ENCODE measurements at regions not wholly inside any gene's neighbourhood (a gene's known extent, or its start where the extent isn't known, plus 50 kb on each side); places are given as distances from the start of the nearest gene placed in this dataset.

DNA sequence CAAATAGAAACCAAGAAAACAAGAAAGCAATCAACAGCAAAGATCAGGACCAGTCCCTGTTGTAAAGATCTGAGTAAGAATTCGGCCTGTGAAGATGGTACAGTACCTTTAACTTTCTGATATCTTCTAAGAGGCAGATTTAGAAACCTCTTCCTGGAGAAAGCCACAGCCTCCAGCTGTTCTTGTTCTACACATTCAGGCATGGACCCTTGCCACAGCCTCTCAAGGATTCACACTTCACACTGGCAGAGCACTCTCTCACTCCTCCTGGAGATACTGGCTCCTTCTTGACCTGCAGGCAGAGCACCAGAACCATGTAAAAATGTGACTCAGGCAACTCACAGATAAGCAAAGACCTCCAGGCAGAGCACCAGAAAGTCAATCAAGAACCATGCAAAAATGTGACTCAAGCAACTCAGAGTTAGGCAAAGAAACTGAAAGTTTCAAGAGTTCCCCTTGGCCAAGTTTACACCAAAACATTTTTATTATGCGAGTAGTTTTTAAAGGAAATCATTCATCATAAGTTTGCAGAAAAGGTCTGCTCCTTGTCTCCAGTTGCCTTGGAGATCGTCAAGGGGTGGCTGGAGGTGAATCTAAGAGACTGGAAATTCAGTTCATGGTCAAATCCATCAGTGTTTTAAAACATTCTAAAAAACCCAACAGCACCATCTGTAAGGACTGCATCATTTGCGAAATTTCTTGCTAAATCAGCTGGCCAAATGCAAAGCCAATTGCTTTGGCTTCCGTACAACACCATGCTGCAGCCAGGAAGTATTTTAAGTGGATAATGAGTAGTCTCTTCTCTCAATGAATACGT lies 119.3 kb upstream of the MDM1 start:
- no peak for DNase-seq

DNA sequence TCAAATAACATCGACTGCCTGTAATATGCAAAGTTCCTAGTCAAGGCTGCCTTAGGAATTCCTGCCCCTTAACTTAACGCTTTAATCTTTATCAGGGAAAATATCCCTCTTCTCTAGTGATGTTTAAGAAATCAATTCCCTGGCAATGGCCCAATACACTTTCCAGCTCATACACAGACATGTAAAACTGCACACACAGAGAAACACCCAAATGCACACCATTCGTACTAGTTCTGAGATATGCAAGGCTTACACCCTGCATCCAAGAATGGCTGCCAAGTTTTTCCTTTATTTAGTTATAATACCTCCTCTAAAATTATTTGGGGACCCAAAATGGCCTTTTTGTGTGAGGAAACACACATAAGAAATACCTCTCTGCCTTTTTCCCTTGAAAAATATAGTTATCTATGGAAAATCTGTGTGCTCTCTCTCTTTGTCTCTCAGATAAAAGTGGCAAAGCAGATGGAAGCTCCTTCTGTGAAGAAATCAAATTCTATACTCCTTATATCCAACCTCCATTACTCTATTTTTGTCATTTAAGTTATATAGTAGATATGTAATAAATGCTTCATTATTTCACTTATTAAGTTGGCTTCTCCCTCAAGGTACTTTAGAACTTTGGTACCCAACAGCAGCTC lies 120.0 kb upstream of the MDM1 start:
- DNase-seq: no peak

DNA sequence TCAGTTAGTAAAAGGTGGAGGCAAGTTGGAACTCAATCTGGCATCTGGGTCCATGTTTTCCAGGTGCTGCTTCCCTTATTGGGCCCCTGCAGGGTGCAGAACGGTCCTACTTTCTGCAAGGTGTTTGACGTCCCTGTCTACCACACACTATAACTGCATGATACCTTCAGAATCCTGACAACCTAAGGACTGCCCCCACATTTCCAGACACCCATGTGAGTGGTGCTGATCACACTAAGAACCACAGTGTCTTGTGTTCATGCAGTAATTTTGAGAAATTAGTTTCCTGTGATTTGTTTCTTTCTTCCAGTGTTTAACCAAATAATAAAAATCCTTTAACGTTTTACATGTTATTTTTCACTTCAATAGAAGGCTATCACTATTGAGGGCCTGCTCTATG lies 121.1 kb upstream of the MDM1 start:
- DNase-seq: no peak

DNA sequence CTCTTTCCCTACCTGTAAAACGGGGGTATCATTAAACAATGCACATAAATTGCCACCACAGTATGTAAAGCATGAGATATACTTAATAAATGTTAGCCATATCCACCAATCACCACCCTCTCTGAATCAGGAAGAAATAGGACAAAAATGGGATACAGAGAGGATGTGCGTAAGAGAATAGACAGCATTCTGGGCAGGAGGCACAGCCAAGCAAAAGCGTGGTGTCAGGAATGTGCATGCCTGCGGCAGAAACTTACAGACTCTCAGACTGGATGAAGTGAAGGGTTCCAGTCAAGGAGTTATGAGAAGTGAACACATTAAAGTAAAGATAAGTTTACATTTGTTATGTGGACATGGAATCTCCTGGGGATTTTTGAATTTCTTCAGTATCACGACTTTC lies 121.7 kb upstream of the MDM1 start:
- DNase-seq: no peak

DNA sequence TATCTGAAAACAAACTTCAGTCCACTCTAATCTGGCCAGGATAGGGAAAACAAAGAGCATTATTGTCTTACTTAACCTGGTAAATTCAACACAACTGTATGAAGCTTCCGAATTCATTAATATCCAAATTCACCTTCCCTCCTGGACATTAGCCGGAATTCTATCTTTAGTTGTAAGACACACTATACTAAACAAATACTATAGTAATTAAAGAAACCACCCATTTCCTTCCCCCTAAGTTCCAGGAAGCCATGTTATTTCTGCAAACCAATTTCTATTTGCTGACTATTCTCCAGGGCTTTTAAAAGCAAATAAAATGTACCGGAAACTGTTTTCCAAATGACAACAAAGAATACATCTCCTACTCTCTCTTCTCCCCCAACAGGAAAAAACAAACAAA lies 122.7 kb upstream of the MDM1 start:
- no peak for DNase-seq

DNA sequence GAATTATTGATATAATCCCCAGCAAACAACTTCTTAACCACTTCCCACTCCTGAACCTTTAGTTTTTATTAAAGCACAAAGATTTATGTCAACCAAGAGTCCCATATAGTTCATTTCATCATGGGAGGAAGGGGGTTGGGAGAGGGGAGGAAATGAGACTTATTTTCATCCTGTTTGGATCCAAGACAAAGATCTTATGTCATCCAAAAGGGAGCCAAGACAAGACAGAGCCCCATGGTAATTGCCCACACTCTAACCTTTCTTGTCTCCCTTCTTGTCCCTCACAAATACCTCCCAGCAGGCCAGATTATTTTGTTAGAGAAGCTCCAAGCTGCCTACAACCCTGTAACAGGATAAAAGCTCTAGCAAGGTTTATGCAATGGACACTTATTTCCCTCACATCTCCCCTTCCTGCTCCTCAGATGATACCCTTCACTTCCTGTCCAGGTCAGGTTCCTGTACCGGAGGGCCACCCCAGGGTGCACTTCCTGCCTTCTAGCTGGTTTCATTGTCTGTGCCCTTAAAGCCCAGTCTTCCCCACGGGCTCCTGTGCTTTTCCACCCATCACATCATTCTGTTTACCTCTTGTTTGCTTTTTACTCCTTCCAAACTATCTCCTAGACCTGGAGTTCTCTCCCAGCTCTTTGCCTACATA lies 123.7 kb upstream of the MDM1 start:
- no peak for DNase-seq

DNA sequence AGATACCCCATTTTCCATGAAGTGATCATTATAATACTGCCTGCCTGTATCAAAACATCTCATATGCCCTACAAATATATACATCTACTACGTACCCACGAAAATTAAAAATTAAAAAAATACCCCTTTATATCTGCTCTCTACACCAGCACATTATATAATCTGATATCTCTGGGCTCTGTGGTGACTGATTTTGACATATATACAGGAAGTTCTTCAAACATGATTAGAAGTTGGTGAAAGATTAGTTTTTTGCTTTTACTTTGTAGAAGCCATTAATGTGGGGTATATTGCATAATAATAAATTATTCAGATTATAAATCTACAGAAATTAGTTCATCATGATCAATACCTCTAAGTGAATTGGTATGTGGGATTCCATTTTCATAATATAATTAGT lies 126.7 kb upstream of the MDM1 start:
- no peak for DNase-seq

DNA sequence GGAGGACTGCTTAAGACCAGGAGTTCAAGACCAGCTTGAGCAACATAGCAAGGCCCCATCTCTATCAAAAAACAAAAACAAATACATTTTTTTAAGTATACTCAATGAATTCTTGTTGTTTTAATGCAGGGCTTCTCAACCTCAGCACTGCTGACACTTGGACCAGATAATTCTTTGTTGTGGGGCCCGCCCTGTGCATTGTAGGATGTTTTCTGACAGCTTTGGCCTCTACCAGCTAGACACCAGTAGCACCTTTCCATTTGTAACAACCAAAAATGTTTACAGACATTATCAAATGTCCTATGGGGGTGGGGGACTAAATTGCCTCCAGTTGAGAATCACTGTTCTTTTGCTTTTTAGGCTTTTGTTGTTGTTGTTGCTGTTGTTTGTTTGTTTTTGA lies 128.1 kb upstream of the MDM1 start:
- DNase-seq: no peak

DNA sequence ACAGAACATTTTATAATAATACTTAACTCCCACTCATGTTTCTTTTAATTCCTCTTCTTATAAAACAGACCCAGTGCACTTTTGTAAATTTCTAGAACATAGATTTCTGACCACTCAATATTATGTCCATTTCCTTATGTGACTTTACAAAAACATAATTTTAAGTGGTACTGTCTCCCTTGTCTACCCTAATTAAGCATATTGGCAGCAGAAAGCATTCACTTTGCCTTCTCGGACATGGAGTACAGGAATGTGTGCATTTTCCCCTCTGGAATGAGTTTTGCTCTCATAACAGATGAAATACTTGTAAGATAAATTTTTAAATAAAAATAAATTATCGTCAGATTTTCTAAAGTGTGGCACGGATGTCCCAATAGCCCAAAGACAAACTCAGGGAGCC lies 129.5 kb upstream of the MDM1 start:
- DNase-seq: no peak

DNA sequence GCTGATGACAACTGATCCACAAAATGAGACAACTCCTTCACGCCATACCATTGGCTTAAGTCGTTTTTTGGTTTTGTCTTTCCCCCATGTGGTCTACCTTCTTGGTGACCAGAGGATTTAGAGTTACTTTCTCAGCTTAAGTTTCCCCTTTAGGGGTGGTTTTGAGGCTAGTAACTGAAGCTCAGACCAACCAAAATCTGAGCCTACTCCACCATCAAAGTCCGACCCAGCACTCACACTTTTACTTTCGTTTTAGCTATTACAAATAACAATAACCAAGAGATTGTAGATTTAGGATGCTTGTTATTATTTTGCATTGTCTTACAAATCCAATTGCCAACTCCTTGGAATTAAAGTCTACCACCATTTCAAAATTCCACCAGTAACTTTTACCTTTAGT lies 130.6 kb upstream of the MDM1 start:
- DNase-seq: no peak

DNA sequence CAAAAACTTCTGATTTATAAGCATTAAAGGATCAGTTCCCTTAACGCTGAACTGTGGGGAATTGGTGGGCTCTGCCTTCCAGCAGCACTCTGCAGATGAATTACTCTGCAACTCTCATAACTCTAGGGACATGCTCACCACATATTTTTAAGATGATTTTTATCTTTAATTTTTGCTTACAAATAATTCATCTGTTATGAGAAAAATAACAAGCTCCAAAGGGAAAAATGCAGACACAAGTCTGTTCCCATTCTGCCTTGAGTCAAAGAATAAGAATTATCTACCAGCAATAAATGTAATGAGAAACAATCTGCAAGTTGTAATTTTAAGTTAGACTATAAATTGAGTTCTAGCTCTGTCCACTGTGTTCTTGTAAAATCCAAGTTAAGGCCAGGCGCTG lies 133.1 kb upstream of the MDM1 start:
- DNase-seq: no peak

DNA sequence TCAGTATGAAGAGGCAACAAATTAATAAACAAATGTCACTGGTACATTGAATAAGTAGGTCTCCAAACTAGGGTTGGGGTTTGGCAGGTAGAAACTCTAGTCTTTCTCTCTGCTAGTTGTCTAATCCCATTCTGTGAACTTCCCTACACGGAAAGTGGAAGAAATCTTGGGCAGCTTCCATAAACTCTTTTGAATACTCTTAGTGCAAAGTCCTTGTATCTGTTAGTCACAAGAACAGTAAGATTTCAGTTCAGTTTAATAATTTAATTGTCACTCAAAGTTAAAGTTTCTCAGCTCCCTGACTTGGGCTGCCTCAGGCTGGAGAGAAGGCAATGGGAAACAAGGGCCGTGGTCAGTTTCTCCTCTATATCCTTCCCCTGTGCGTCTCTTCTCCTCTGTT lies 135.4 kb upstream of the MDM1 start:
- no peak for DNase-seq

DNA sequence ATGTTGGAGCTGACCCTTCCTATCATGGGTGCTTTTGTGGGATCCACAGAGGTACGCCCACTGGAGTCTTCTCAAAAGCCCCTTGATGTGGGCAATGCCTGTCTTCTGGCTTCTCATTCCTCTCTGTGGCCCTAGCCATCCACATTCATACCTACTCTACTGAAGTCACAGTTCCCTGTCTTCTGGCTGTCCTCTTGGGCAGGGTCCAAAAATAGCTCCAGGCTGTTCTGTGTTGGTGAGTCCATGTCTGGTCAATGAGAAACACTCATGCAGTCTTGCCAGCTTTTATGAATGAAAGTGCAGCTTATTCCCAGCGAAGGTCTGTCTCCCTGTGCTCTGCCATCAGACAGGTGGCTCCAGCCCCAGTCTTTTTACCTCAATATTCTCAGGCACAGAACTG lies 135.9 kb upstream of the MDM1 start:
- DNase-seq: no peak

DNA sequence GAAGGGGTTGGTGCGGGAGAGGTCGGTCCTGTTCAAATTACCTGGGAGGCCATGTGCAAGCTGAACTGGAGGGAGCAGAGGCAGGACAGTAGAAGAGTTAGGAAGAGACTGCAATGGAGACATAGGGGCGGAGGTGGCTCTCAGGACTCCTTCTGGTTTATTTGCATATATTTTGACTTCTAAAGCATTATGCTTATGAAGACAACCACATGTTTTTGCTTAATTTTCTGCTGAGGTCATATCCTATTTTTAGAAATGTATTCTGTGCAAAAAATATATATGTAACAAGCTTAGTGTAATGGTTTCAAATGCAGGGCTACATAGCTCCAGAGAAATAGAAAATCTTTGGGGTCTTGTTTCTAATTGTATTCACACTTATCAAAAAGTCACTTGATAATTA lies 137.0 kb upstream of the MDM1 start:
- DNase-seq: no peak

DNA sequence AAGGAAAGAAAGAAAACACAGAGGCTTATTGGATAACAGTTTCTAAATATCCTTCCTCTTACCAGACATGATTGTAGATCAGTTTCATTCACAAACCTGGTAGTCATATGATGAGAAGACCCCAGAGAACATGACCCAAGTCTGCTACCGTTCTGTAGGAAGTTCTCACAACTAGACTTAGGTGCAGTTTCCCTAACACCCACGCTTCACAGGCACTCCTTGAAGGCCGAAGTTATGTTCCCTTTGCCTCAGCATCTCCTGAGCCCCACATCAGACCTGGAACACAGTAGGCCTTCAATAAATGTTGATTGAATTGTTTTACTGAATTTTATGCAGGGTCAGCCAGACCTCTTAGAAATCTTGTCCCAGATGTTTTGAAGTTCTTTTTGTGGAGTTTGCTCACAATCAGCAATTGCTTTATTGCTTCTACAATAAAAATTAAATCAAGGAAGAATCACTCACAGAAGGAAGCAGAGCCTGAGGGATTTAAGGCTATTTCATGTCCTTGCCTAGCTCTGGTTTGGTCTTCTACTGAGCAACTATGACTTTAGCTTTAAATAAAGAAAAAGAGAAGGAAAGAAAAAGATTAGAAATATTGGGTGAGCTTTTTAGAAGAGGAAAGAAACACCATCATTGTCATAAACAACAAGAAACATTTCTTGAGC lies 138.6 kb upstream of the MDM1 start:
- DNase-seq: no peak

DNA sequence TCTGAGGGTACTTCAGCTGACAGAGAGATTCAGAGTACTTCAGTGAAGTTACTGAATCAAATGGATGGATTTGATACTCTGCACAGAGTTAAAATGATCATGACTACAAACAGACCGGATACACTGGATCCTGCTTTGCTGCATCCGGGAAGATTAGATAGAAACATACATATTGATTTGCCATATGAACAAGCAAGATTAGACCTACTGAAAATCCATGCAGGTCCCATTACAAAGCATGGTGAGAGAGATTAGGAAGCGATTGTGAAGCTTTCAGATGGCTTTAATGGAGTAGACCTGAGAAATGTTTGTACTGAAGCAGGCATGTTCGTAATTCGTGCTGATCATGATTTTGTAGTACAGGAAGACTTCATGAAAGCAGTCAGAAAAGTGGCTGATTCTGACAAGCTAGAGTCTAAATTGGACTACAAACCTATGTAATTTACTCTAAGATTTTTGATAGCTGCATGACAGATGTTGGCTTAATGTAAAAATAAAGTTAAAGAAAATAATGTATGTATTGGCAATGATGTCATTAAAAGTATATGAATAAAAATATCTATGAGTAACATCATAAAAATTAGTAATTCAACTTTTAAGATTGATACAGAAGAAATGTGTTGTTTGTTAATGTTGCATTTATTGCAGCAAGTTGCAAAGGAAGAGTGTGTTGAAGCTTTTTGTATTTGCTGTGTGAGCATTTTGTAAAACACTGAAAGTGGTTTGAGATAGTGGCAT lies 136.1 kb upstream of the RAP1B start:
- no peak for DNase-seq

DNA sequence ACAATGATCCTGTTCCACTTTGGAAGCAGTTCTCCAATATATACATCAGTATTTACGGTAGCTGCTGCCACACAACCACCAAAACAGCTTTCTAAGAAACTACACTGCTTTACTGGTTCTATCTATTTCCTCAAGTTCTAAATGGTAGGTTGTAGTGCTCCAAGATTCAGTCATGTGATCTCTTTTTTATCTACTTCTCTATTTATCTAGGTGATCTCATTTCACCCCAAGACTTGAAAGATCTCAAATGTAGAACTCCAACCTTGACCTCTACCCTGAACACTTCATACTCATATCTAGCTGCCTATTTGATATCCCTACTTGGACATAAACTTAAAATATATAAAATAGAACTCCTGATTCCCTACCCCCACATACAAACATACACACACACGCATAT lies 133.9 kb upstream of the RAP1B start:
- DNase-seq: no peak

DNA sequence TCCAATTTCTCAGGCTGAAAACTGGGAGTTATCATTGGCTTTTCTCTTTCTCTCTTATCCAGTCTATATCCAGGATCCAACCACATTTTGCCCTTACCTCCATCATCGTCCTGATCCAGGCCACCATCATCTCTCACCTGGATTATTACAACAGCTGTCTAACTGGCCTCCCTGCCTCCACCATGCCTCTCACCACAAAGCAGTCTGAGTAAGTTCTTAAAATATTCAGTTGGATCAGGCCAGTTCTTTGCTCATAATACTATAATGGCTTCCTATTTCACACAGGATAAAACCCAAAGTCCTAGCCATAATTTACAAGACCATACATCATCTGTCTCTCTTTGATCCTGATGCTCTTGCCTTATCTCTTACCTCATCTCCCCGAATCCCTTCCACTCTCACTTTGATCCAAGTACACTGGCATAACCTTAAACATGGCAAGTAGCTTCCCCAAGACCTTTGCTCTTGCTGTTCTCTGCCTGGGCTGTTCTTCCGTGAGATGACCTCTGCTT lies 133.4 kb upstream of the RAP1B start:
- no peak for DNase-seq

DNA sequence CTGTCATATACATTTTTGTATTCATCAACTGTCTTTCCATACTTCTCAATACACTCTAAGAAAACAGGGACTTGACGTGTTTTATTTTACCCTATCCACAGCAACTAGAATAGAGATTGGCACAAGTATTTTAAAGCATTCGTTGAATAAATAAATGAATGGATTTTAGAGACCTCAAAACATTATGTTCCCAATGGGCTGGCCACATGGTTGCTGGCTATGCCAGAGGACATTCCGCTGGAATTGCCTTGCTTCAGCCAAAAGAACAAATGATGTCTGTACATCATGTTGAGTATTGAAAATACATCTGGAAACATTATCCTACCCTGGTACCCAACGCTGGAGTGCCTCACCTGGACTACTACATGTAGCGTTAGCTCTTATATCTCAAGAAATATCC lies 132.8 kb upstream of the RAP1B start:
- DNase-seq: no peak

DNA sequence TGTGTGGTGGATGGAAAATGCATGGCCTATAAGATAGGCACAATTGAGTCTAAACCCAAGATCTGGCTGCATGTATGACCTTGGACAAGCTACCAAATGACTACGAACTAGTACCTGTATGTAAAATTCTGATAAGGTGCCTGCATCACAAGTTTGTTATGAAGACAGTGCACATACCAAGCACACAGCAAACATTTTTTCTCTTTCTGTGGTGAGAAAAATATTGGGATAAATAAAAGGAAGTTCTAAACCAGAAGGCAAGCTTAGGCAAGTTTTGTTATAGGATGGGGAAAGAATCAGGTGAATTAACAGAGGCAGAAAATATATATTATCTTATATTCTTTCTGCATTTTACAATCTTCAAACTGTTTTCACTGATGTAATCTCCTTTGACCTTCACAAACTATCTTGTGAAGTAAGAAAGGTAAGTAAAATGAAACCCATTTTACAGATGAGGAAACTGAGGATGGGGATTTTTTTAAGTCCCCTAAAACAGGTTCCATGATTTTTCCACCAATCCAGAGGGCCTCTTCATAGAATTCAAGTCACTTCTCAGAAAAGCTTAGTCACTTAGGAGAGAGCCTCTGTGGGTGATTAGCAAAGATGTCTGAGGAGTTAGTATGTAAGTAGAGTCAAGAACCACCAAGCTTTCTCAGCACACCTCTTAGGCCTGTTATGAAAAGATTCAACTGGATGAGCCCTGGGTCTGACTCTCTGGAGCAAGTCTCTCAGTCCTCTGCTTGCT lies 132.0 kb upstream of the RAP1B start:
- DNase-seq: no peak

DNA sequence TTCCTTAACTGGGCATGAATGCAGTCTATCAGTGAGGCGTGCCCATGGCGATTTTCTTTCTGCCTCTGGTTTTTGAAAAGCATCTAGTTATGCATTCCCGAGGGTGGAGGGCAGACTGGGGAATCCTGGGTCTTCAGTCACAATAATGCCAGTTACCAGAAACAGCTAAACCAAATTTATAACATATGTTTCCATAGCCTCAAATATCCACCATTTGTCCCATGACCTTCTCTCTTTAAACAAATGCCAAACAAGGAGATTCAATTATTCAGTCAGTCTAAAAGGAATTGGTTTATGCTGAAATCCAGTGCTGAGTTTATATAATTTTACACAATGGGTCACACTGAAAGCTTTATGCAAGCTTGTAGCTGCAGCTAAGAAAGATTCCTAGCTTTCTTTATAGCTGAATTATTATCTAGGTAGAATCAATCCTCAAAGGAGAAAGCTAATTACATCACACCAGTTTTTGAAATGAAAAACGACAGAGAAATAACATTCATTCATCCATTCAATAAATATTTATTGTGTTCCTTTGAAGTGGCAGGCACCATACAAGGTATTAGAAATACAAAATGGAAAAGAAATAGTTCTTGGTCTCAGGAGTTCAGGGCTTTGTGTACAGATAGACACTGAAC lies 131.3 kb upstream of the RAP1B start:
- no peak for DNase-seq
